NOMO-1 treated with DMSO at 0.1 percent for 48 hours (cell line): ENCODE measurements at regions not wholly inside any gene's neighbourhood (a gene's known extent, or its start where the extent isn't known, plus 50 kb on each side); places are given as distances from the start of the nearest gene placed in this dataset.
"Not testable (repeated sequence)": the region's sequence is repeated elsewhere in the genome, so short reads cannot be mapped to it uniquely, and the experiment has no call there.

Experiments
- DNase-seq: peaks from one replicate; lab custom pipeline; 2025; ENCODE audit not compliant: unreplicated experiment; lab: John Stamatoyannopoulos, UW

DNA sequence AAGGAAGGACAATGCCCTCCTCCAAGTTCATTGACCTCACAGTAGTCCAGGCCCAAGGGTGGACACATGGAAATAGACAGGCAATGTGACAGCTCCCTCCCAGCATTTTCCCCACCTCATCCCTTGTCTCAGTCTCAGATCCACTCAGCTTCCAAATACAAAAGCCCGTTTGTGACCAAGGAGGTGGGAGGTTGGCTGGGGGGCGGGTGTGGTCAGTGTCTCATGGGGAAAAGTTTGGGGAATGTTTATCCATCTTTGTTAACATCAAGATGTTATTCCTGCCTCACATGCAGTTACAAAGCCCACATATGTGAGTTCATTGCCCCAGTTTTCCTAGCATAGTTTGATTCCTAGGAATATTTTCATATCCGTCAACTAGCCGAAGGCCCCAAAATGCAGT, 338.5 kb upstream of the PPP2R3A start:
- no peak for DNase-seq

GRCh38 chr3:135629701-135630408, 335.7 kb upstream of the PPP2R3A start:
- DNase-seq, result no peak

DNA sequence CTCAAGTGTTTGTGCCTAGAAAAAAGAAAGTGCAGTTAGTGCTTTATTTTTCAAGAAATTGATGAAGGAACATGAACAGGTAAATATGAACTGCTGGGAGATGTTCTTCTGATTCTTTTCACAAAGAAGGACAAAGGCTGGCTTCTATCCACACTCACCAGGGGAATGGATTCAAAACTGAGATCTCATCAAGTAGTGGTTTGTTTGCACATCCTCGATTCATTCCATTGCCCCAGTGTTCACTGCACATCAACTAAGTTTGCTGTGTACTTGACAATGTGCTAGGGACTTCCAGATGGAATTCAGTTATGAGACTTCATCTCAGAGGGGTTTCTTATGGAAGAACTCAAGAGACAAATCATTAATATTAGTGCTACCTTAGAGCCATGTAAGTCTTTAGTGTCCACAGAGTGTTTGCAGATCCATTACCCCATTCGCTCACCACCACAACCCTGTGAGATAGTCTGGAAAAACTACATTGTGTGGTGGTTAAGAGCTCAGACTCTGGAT, 332.9 kb upstream of the PPP2R3A start:
- DNase-seq, result no peak

DNA sequence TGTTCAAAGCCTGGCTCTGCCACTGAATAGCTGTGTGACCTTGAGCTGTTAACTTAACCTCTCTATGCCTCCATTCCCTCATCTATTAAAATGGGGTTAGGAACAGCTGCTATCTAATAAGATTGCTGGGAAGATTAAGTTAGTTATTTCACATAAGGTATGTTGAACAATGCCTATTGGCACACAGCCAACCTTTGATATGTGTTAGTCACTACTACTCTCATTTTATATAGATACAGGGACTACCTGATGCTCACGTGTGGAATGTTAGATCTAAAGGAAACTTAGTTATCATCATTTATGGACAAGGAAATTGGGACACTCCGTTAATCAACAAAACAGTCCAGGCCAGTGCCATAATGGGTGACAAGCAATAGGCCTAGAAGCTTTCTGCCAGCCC, 332.4 kb upstream of the PPP2R3A start:
- no peak for DNase-seq

DNA sequence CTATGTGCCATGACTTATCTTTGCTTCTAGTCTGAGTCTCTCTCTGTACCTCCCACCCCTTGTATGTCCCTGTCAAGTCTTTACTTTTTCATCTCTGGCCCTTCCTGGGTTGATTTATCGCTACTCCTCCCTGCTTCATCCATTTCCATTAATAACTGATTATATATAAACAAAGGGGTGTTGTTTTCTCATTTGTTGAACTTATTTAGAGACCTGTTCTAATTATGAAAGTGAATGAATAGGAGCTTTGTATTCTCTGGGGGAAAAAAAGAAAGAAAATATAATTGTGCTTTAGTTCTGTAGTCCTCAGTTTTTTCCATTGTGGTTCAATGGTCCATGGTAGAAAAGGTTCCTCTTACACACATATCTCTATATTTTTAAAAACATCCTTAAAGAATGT, 328.9 kb upstream of the PPP2R3A start:
- DNase-seq, result no peak

DNA sequence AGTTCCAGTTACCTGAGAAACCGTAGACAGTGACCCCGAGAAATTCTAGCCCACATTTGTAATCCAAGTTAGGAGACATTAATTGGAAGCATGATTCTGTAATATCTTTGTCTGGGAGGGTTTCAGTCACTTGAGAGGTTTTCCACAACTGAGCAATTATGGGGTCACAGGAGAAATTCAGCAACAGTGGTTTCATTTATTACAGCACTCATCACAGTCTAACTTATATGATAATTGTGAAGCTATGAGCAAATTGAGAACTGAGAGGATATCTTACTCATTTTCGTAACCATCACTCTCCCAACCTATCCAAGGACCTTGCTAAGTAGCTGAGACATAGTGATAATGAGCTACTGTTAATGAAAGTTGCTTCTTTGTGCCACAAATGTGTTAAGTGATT, 328.5 kb upstream of the PPP2R3A start:
- DNase-seq, result no peak

- DNase-seq, result no peak
Observed at GRCh38 chr3:135641761-135642160, 323.8 kb upstream of the PPP2R3A start.

DNA sequence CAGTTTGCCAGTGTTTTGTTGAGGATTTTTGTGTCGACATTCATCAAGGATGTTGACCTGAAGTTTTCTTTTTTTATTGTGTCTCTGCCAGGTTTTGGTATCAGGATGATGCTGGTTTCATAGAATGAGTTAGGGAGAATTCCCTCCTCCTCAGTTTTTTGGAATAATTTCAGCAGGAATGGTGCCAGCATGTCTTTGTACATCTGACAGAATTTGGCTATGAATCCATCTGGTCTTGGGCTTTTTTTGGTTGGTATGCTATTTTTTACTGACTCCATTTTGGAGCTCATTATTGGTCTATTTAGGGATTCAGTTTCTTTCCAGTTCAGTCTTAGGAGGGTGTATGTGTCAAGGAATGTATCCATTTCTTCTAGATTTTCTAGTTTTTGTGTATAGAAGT, 320.0 kb upstream of the PPP2R3A start:
- no peak for DNase-seq

DNA sequence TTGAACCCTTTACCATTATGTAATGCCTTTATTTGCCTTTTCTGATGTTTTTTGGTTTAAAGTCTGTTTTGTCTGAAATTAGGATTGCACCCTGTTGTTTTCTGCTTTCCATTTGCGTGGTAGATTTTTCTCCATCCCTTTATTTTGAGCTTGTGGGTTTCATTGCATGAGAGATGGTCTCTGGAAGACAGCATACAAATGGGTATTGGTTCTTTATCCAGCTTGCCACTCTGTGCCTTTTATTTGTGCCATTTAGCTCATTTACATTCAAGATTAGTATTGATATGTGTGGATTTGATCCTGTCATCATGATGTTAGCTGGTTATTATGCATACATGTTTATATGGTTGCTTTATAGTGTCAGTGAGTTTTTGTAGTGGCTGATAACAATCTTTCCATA, 318.7 kb upstream of the PPP2R3A start:
- no peak for DNase-seq

DNA sequence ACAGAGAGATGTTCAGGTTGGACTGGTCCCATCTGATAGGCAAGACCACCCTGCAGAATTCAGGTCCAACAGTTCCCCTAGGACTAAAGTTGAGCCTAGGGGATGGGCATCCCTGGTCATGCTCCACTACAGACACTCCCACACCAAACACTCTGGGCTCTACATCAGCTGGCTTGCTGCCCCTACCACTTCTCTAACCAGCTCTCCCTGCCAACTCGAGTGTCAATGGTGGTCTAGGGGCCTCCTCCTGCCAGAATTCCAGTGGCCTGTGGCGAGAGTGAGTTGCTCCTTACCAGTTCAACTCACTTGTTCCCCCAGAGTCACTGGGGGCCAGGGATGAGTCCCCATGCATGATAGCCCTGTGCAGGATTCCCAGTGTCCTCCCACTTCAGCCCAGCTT, 316.2 kb upstream of the PPP2R3A start:
- DNase-seq, result no peak

GRCh38 chr3:135650309-135650708, 315.2 kb upstream of the PPP2R3A start:
- DNase-seq, result no peak

DNA sequence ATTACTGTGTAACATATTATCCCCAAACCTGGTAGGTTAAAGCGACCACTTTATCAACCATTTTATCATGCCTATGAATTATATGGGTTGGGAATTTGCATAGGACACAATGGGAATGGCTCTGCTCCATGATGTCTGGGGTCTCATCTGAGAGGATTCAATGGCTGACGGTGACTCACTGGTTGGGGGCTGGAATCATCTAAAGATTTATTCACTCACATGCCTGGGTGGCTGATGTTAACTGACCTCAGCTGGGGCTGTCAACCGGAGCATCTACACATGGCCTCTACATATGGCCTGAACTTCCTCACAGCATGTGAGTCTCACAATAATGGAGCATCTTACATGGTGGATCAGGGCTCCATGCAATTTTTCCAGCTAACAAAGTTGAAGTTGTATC, 313.1 kb upstream of the PPP2R3A start:
- DNase-seq, result no peak

DNA sequence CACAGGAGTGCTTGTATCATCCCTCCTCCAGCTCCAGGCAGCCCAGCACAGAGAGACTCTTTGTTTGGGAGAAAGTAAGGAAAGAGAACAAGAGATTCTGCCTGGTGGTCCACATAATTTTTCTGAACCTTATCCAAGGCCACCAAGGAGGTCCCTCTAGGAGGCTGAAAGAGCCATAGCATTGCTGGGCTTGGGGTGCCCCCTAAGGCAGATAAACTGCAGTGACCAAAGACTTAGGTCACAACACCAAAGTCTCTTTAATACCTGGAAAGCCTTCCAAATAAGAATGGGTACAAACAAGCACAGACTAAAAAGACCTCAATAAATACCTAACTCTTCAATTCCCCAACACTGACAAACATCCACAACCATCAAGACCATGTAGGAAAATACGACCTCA, 310.2 kb upstream of the PPP2R3A start:
- no peak for DNase-seq

DNA sequence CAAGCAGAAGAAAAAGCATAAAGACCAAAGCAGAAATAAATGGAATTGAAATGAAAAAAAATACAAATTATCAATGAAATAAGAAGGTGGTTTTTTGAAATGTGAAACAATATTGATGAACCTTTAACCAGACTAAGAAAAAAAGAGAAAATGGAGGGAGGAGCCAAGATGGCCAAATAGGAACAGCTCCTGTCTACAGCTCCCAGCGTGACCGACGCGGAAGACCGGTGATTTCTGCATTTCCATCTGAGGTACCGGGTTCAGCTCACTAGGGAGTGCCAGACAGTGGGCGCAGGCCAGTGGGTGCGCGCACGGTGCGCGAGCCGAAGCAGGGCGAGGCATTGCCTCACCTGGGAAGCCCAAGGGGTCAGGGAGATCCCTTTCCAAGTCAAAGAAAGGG, 307.1 kb upstream of the PPP2R3A start:
- DNase-seq, result not testable (repeated sequence)

DNA sequence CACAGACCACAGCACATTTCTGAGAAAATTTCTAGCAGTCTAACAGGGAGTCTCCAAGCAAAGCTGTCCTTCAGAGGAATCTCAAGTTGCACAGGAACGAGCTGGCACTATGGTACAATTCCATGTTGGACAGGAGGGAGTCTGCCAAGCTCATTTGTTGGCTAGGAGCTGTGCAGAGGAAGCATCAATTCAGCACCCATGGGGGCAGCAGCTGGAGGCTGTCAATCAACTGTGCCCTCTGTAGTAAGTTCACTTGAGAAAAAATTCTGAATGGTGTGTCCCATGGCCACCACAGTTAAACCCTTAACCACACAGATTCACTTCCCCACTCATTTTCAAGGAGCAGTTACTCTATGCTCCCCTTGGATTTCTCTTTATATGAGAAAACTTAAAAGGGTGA, 298.5 kb upstream of the PPP2R3A start:
- DNase-seq, result no peak

GRCh38 chr3:135674508-135674907, 291.0 kb upstream of the PPP2R3A start:
- DNase-seq, result no peak

DNA sequence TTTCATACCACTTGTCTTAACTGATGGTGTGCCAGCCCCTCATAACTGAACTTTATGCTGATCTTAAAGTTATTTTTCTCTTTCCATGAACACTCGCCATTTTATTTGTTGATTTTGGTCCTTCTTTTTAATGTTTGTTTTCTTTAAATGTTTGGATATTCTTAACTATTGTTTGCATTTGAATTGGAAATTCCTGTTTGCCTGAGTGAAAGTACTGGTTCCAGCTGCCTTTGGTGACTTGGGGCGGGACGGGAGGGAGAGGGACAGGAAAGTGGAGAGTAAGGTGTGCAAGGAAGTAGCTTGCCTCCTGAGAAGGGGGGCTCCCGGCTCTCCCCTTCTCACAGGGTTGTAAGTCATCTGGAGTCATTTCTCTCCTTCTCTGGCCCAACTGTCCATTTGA, 287.1 kb upstream of the PPP2R3A start:
- DNase-seq, result no peak

- no peak for DNase-seq
Observed at GRCh38 chr3:135688003-135688402, 277.5 kb upstream of the PPP2R3A start.

- DNase-seq, result no peak
Observed at GRCh38 chr3:135690664-135691063, 274.9 kb upstream of the PPP2R3A start.

- DNase-seq, result no peak
Observed at GRCh38 chr3:135691240-135691639, 274.3 kb upstream of the PPP2R3A start.

DNA sequence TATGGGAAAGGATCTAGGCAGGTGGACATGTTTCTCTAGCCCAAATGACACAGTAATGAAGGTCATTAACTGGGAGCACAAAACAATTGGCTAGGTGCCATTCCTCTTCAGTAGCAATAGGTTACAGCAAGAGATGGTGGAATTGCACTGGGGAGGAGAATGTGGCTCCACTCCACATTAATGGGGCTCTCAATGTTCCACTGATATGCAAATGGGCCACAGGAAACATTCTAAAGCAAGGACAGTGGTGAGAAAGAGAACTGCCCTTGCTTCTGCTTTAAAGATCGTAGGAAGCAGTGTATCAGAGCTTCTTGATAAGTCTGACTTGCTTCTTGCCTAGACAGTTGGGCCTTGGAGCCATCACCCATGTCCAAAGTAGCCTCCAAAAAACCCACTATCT, 271.4 kb upstream of the PPP2R3A start:
- no peak for DNase-seq

DNA sequence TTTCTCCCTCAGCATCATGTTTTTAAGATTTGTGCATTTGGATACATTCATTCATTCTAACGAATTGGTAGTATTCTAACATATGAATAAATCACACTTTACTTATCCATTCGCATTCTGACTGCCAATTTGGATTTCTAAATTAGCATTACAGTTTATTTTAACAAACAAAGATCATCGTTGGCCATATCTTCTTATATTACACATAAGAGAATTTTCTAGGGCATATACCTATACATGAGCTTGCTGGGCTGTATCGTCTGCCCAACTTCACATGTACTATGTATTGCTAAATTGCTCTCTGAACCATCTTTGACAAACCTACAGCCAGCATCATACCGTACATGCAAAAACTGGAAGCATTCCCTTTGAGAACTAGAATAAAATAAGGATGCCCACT, 265.8 kb upstream of the PPP2R3A start:
- DNase-seq, result no peak

GRCh38 chr3:135706758-135707375, 258.7 kb upstream of the PPP2R3A start:
- DNase-seq, result no peak
